HCT116 (cell line): ENCODE measurements at regions not wholly inside any gene's neighbourhood (a gene's known extent, or its start where the extent isn't known, plus 50 kb on each side); places are given as distances from the start of the nearest gene placed in this dataset.

Source experiments
- CEBPB ChIP-seq: IDR thresholded peaks from 2 replicates; pipeline ENCODE4 v1.6.1; 2012; ENCODE audit warnings: low read depth
- TF ChIP-seq, protein P1 (sequence below), 3 experiments: fragments of 200-600 bp in 1 of 3; sonication (generic) in 1 of 3; IDR thresholded peaks in 2 of 3; conservative IDR thresholded peaks in 1 of 3; 2 replicates each; pipeline ENCODE4 v1.5.1; 2012 to 2017; ENCODE audit warnings: low read depth in 2 of 3, low read length in 2 of 3, antibody characterized with exemption in 1 of 3, borderline replicate concordance in 1 of 3, control low read depth in 1 of 3, mild to moderate bottlenecking in 1 of 3, mixed read lengths in 1 of 3, mixed run types in 1 of 3, moderate library complexity in 1 of 3; ENCODE audit not compliant: insufficient read depth in 1 of 3
- TF ChIP-seq, protein P2 (sequence below): IDR thresholded peaks from 2 replicates; pipeline ENCODE4 v1.6.1; 2012

DNA sequence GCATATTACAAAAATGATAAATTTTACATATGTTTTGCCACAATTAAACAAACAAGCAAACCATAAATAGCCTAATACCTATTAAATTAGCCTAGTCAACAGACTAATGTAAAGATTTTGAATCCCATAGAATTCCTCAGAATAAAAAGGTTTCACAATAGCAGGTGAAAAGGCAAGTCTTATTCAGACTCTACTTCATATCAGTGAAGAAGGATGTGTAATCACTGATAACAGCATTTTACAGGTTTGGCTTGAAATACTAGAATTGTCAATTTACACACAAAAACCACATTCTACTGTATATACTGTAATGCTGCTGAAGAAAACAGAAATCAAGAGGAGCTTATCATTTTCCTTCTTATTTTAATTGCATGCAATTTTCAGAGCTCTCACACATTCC lies 90.8 kb upstream of the SSTR1 start:
- TF ChIP-seq, protein P1, sequence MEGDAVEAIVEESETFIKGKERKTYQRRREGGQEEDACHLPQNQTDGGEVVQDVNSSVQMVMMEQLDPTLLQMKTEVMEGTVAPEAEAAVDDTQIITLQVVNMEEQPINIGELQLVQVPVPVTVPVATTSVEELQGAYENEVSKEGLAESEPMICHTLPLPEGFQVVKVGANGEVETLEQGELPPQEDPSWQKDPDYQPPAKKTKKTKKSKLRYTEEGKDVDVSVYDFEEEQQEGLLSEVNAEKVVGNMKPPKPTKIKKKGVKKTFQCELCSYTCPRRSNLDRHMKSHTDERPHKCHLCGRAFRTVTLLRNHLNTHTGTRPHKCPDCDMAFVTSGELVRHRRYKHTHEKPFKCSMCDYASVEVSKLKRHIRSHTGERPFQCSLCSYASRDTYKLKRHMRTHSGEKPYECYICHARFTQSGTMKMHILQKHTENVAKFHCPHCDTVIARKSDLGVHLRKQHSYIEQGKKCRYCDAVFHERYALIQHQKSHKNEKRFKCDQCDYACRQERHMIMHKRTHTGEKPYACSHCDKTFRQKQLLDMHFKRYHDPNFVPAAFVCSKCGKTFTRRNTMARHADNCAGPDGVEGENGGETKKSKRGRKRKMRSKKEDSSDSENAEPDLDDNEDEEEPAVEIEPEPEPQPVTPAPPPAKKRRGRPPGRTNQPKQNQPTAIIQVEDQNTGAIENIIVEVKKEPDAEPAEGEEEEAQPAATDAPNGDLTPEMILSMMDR (IDR thresholded peaks at IDR 0.05 in 2 of 3, conservative IDR thresholded peaks at IDR 0.05 in 1 of 3; ENCODE audit: borderline replicate concordance in 1 of 3, insufficient read depth in 1 of 3, low read depth in 2 of 3, low read length in 2 of 3): no peak
- TF ChIP-seq CEBPB: no peak
- TF ChIP-seq, protein P2, sequence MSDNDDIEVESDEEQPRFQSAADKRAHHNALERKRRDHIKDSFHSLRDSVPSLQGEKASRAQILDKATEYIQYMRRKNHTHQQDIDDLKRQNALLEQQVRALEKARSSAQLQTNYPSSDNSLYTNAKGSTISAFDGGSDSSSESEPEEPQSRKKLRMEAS: no peak
